ENCODE measurements at regions not wholly inside any gene's neighbourhood (a gene's known extent, or its start where the extent isn't known, plus 50 kb on each side); places are given as distances from the start of the nearest gene placed in this dataset.

DNA sequence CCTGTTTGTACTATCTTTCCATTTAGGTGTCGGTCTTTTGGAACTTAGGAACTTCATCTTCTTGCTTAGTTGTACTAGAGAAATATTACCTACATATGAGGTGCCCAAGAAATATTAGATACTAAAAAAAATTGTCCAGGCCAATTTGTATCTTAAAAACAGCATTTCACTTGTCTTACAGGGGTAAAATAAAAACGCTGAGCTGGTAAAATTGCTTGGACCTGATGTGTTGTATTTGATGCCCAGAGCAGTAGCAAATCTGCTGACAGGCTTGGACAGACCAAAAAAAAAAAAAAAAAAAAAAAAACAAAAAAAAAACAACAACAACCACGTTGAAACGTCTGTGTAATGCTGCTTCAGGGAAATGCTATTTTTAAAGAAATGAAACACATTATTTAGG, 150.4 kb upstream of the ARX start:
- H3K4me3 ChIP-seq = no peak overlapping the region
- H3K9me3 ChIP-seq = no peaks in the 10 kb centered on the region
- no peaks in the 10 kb centered on the region for H3K36me3 ChIP-seq
- TF ChIP-seq, protein P1, sequence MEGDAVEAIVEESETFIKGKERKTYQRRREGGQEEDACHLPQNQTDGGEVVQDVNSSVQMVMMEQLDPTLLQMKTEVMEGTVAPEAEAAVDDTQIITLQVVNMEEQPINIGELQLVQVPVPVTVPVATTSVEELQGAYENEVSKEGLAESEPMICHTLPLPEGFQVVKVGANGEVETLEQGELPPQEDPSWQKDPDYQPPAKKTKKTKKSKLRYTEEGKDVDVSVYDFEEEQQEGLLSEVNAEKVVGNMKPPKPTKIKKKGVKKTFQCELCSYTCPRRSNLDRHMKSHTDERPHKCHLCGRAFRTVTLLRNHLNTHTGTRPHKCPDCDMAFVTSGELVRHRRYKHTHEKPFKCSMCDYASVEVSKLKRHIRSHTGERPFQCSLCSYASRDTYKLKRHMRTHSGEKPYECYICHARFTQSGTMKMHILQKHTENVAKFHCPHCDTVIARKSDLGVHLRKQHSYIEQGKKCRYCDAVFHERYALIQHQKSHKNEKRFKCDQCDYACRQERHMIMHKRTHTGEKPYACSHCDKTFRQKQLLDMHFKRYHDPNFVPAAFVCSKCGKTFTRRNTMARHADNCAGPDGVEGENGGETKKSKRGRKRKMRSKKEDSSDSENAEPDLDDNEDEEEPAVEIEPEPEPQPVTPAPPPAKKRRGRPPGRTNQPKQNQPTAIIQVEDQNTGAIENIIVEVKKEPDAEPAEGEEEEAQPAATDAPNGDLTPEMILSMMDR (IDR thresholded peaks at IDR 0.05) = no peak
- ATAC-seq (no peak), DNase-seq (no peak)
- no peaks in the 10 kb centered on the region for H3K27me3 ChIP-seq (ENCODE audit: low read depth)
- no peak overlapping the region for H3K27ac ChIP-seq
- intact Hi-C loops (cut with DNase I) = no loop called here
- no peaks in the 10 kb centered on the region for H3K4me1 ChIP-seq

DNA sequence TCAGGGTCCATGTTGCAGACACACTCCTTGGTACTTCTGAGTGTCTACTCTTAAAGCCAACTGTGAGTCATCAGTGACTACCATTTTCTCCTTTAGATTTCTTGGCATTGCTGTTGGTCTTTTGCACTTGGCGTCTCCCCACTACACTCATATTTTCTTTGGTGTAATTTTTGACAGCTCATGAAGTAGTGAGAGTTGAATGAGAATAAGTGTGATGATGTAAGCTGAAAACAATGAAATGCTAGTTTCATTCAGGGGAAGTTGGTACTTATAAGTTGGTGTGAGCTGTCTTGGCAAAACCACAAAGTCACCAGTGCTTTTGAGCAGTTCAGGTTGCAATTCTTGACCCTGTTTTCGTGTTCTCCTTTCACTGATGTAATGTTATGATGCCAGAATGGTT, 142.9 kb upstream of the ARX start:
- no peaks in the 10 kb centered on the region for H3K27me3 ChIP-seq (ENCODE audit: low read depth)
- H3K4me1 ChIP-seq = no peaks in the 10 kb centered on the region
- ATAC-seq (no peak), DNase-seq (no peak)
- no peaks in the 10 kb centered on the region for H3K9me3 ChIP-seq
- no peaks in the 10 kb centered on the region for H3K36me3 ChIP-seq
- intact Hi-C loops (cut with DNase I) = no loop called here
- H3K27ac ChIP-seq = no peak overlapping the region
- TF ChIP-seq, protein P1 (IDR thresholded peaks at IDR 0.05) = no peak
- no peak overlapping the region for H3K4me3 ChIP-seq

DNA sequence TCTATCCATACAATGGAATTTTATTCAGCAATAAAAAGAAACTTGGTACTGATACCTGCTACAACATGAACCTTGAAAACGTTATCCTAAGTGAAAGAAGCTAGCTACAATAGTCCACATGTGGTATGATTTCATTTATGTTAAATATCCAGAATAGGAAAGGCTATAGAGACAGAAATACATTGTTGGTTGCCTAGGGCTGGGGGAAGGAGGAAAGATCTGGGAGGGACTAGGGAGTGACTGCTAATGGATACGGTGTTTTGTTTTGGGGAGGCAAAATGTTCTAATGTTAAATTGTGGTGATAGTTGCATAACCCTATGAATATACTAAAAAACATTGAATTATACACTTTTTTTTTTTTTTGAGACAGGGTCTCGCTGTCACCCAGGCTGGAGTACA, 141.1 kb upstream of the ARX start:
- intact Hi-C loops (cut with DNase I) = no loop called here
- TF ChIP-seq, protein P1 (IDR thresholded peaks at IDR 0.05) = no peak
- H3K9me3 ChIP-seq = no peaks in the 10 kb centered on the region
- H3K27me3 ChIP-seq (ENCODE audit: low read depth) = no peaks in the 10 kb centered on the region
- no peaks in the 10 kb centered on the region for H3K4me1 ChIP-seq
- H3K27ac ChIP-seq = no peak overlapping the region
- no peak overlapping the region for H3K4me3 ChIP-seq
- no peak for DNase-seq
- ATAC-seq = no peak
- no peaks in the 10 kb centered on the region for H3K36me3 ChIP-seq

DNA sequence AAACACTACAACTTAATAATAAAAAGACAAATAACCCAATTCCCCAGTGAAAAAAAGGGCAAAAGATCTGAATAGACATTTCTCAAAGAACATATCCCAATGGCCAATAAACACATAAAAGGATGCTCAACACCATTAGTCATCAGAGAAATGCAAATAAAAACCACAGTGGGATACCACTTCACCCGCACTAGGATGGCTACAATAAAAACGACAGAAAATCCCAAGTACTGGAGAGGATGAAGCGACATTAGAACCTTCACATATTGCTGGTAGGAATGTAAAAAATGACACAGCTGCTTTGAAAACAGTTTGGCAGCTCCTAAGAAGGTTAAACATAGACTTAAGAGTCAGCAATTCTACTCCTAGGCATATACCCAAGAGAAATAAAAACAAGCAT, 140.6 kb upstream of the ARX start:
- TF ChIP-seq, protein P1 (IDR thresholded peaks at IDR 0.05) = no peak
- intact Hi-C loops (cut with DNase I) = no loop called here
- Histone ChIP-seq H3K27ac (no peak overlapping the region), H3K4me3 (no peak overlapping the region), H3K9me3 (no peaks in the 10 kb centered on the region), H3K4me1 (no peaks in the 10 kb centered on the region), H3K36me3 (no peaks in the 10 kb centered on the region), H3K27me3 (ENCODE audit: low read depth) (no peaks in the 10 kb centered on the region)
- ATAC-seq = no peak
- DNase-seq = no peak

DNA sequence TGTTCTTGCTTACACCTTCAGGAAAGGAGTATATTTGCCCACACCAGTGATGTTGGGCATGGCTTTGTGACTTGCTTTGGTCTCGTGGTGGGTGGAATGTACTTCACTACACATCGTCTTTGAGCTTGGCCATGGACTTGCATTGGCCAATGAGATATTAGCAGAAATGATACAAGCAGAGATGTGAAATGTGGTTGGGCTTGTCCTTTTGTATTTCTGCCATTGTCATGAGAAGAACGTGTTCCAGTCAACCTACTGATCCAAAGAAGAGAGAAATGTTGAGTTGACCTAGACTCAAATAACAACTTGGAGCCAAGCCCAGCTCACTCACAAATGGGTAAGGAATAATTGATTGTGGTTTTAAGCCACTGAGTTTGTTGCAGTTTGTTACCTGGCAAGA, 138.4 kb upstream of the ARX start:
- Histone ChIP-seq H3K27me3 (ENCODE audit: low read depth) (no peaks in the 10 kb centered on the region), H3K27ac (no peak overlapping the region), H3K4me1 (no peaks in the 10 kb centered on the region), H3K9me3 (no peaks in the 10 kb centered on the region), H3K4me3 (no peak overlapping the region), H3K36me3 (no peaks in the 10 kb centered on the region)
- TF ChIP-seq, protein P1 (IDR thresholded peaks at IDR 0.05) = no peak
- intact Hi-C loops (cut with DNase I) = no loop called here
- ATAC-seq (no peak), DNase-seq (no peak)

DNA sequence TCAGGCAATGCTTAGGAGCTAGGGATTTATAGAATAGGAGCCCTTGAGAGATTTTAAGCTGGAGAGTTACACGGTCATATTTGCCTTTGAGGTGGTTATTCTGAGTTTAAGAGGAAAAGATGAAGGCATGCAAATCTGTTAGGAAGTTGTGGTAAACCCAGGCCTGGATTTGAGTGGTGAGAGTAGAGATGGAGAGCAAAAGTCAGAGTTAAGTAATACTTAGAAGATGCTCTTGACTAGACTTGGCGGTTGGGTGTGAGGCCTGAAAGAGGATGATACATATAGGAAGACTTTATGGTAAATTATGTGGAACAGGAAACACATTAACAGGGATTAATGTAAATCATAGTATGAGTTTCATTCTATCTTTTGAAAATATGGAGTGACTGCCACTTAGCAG, 136.0 kb upstream of the ARX start:
- no peak overlapping the region for H3K4me3 ChIP-seq
- no peaks in the 10 kb centered on the region for H3K36me3 ChIP-seq
- H3K27me3 ChIP-seq (ENCODE audit: low read depth) = no peaks in the 10 kb centered on the region
- H3K4me1 ChIP-seq = no peaks in the 10 kb centered on the region
- TF ChIP-seq, protein P1 (IDR thresholded peaks at IDR 0.05) = no peak
- no peak overlapping the region for H3K27ac ChIP-seq
- DNase-seq (no peak), ATAC-seq (no peak)
- intact Hi-C loops (cut with DNase I) = no loop called here
- no peaks in the 10 kb centered on the region for H3K9me3 ChIP-seq

Data from lower lobe of right lung (tissue), 2 donors.